GM13976 (cell line): ENCODE measurements at regions not wholly inside any gene's neighbourhood (a gene's known extent, or its start where the extent isn't known, plus 50 kb on each side); places are given as distances from the start of the nearest gene placed in this dataset.

Experiments used
- DNase-seq: peaks from one replicate; pipeline ENCODE4 v3.0.0; 2012; ENCODE audit warnings: low spot score
- in situ Hi-C: fragments of 300-500 bp; cut with MboI; formaldehyde crosslinking; loops from one replicate; pipeline ENCODE4 v1.12.0; 2022; ENCODE audit warnings: low sequenced_read_pairs, mixed read lengths, inconsistent platforms; ENCODE audit not compliant: unreplicated experiment
- TF ChIP-seq, protein P1 (sequence below): IDR thresholded peaks from 2 replicates; pipeline ENCODE4 v1.5.1; 2012; ENCODE audit warnings: borderline replicate concordance, mild to moderate bottlenecking; ENCODE audit not compliant: insufficient read depth; ENCODE audit errors: extremely low read depth, missing control alignments, control extremely low read depth

DNA sequence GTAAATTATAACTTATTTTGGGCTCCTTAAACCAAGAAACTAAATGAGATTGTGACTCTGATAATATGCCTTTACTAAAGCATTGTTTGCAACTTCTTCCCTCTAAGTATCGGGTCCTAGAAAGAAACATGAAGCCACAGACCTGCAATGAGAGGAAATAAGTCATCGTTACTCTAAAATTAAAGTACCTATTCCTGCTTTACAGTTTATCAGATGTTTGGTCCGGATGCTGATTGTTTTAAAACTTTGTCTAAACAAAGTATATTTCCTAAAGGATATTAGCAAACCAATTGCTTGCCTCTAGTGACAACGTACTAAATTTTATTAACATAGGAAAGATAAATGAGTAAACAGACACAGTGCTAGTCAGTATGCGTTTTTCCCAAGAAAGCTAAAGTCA is 216.8 kb downstream of the GJA1 start:
- TF ChIP-seq, protein P1, sequence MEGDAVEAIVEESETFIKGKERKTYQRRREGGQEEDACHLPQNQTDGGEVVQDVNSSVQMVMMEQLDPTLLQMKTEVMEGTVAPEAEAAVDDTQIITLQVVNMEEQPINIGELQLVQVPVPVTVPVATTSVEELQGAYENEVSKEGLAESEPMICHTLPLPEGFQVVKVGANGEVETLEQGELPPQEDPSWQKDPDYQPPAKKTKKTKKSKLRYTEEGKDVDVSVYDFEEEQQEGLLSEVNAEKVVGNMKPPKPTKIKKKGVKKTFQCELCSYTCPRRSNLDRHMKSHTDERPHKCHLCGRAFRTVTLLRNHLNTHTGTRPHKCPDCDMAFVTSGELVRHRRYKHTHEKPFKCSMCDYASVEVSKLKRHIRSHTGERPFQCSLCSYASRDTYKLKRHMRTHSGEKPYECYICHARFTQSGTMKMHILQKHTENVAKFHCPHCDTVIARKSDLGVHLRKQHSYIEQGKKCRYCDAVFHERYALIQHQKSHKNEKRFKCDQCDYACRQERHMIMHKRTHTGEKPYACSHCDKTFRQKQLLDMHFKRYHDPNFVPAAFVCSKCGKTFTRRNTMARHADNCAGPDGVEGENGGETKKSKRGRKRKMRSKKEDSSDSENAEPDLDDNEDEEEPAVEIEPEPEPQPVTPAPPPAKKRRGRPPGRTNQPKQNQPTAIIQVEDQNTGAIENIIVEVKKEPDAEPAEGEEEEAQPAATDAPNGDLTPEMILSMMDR: no peak
- DNase-seq: no peak
- in situ Hi-C loops: no loop called here

DNA sequence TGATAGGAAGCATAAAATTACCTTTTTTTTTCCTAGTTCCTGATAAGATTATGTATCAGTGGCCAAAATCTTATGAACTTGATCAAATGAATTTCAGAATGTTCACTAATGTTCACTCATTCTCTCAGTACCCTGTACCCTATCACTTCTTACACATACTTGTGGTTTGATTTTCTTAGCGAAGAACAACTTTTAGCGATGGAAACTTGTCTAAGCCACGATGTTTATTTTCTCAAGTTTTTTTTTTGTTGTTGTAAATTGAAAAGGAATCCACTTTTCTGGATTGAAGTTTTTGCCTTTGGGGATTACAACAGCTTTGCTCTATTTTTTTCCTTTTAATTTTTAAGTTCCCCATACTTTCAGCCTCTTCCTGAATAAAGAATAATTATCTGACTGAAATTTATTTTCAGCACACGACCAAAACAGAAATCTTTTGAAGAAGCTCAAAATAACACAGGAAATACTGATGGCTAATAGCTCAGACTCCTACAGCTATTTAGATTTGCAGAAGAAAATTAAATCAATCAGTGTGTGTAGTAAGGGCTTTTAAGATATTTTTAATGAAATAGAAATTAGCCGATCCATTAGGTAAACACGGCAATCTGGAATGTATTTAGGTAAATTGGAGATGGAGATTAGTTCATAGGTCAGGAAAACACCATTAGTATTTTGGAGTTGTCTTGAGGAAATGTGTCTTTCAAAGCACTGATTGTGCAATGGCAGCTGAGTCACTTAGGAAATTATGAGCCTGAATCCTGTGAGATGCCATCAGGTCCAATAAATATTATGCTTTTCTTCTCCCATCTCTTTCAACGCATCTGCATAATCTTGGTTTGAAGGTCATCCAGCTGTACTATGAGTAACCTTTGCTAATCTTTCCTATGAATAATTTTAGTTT is 217.5 kb downstream of the GJA1 start:
- in situ Hi-C loops: no loop called here
- TF ChIP-seq, protein P1: no peak
- DNase-seq: no peak

DNA sequence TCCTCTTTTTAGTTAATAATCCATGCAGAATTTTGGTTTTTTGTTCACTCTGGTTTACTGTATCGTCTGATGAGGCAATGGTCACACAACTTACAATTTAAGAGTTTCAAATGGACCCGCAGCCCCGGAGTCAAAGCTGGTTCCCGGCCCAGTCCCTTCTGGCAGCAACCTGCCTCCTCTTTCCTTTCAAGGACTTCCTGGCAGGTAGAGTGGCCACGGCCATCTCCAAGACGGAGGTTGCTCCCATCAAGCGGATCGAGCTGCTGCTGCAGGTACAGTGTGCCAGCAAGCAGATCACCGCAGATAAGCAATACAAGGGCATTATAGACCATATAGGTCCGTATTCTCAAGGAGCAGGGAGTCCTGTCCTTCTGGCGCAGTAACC is 218.2 kb downstream of the GJA1 start:
- TF ChIP-seq, protein P1: no peak
- DNase-seq: no peak
- in situ Hi-C loops: no loop called here

DNA sequence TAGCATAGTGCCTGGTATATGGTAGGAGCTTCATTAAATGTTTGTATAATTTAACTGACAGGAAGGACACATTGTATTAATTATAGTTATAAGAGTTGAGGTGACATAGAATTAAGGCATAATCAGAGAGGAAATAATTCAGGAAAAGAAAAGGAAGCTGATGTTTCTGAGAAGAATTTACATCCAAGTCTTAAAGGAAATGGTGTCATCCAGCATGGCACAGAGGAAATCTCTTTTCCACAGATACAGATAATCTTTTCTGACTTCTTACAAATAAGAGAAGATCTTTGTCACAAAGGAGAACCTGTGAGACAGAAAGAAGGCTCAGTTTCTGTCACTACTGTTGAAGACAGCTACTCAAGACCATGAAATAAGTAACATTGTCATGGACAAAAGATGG is 222.5 kb downstream of the GJA1 start:
- no peak for DNase-seq
- in situ Hi-C loops: no loop called here
- TF ChIP-seq, protein P1: no peak

DNA sequence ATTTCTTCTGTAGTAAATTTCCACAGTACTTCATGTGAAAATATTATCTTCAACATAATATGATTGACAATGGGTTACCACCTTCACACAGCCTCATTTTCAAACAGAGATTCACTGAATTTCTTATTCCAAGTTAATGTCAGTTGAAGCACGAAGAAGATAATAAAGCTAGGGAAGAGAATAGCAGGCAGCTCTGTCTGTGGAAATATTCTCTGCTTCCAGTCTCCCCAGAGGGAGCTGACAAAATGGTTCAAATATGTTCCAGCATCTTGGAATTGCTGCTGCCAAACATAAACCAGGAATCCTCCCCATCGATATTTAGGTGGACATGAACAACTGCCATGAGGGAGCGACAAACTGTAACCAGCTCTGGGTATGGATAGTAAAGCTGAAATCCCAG is 224.8 kb downstream of the GJA1 start:
- in situ Hi-C loops: no loop called here
- no peak for DNase-seq
- TF ChIP-seq, protein P1: no peak

DNA sequence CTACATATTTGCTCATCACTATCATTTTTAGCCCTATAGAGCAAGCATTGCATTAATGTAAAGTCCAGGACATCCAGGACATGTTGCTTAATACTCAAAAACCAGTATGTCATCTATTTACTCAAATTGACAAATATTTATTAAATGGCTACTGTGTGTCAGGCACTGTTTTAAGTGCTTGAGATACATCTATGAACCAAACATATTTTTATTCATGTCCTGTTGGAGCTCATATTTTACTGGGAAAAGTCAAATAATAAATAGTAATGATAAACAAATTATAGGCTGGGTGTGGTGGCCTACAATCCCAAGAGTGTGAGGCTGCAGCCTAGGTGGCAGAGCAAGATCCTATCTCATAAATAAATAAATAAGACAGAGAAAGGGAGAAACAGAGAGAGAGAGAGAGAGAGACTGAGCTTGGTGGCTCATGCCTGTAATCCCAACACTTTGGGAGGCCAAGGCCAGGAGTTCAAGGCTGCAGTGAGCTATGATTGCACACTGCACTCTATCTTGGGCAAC is 227.9 kb downstream of the GJA1 start:
- DNase-seq: no peak

More for the DNA sequence above, 227.9 kb downstream of the GJA1 start:
- TF ChIP-seq, protein P1: no peak
- in situ Hi-C loops: no loop called here
